BLaER1 treated with 17β-estradiol and CSF1 and Interleukin-3, amounts not matched to agents 10 nM and 100 nM (cell line): ENCODE measurements at regions not wholly inside any gene's neighbourhood (a gene's known extent, or its start where the extent isn't known, plus 50 kb on each side); places are given as distances from the start of the nearest gene placed in this dataset.

Experiments used
- H3K27ac ChIP-seq, 11 experiments: shearing (Covaris generic); formaldehyde crosslinking; 2 replicates each; pipeline ENCODE4 v1.8.1; 2022
- H3K27me3 ChIP-seq, 11 experiments: shearing (Covaris generic); formaldehyde crosslinking; 2 replicates each; pipeline ENCODE4 v1.8.1; 2022
- H3K36me3 ChIP-seq, 11 experiments: shearing (Covaris generic); formaldehyde crosslinking; 2 replicates each; pipeline ENCODE4 v1.8.1; 2022
- H3K4me1 ChIP-seq, 10 experiments: shearing (Covaris generic); formaldehyde crosslinking; 2 replicates each; pipeline ENCODE4 v1.8.1; 2022
- H3K4me2 ChIP-seq, 11 experiments: shearing (Covaris generic); formaldehyde crosslinking; 2 replicates each; pipeline ENCODE4 v1.8.1; 2022
- H3K4me3 ChIP-seq, 10 experiments: shearing (Covaris generic); formaldehyde crosslinking; 2 replicates each; pipeline ENCODE4 v1.8.1; 2022
- H3K9ac ChIP-seq, 11 experiments: shearing (Covaris generic); formaldehyde crosslinking; 2 replicates each; pipeline ENCODE4 v1.8.1; 2022
- H3K9me3 ChIP-seq, 11 experiments: shearing (Covaris generic); formaldehyde crosslinking; replicated peaks in 1 of 11; 2 replicates each; pipeline ENCODE4 v1.8.1; 2022
- H4K20me1 ChIP-seq, 11 experiments: shearing (Covaris generic); formaldehyde crosslinking; 2 replicates each; pipeline ENCODE4 v1.8.1; 2022
- Cebpa-rat ChIP-seq, 11 experiments: shearing (Covaris generic); IDR thresholded peaks; 2 replicates each; pipeline ENCODE4 v1.8.1; 2022

GRCh38 chr4:24322995-24323394 lies 261.4 kb downstream of the DHX15 start:
- H3K4me1 ChIP-seq = no peaks in the 10 kb centered on the region
- H4K20me1 ChIP-seq = no peaks in the 10 kb centered on the region
- no peaks in the 10 kb centered on the region for H3K9me3 ChIP-seq
- H3K36me3 ChIP-seq = no peaks in the 10 kb centered on the region
- H3K4me3 ChIP-seq = no peak overlapping the region
- H3K27me3 ChIP-seq = no peaks in the 10 kb centered on the region
- H3K4me2 ChIP-seq = no peak overlapping the region
- H3K27ac ChIP-seq = no peak overlapping the region
- no peak overlapping the region for H3K9ac ChIP-seq
- TF ChIP-seq Cebpa-rat (IDR thresholded peaks at IDR 0.05) = no peak

- Histone ChIP-seq H3K9me3 (no peaks in the 10 kb centered on the region), H3K4me2 (no peak overlapping the region), H3K9ac (no peak overlapping the region), H4K20me1 (no peaks in the 10 kb centered on the region), H3K4me3 (no peak overlapping the region), H3K27ac (no peak overlapping the region), H3K4me1 (no peaks in the 10 kb centered on the region), H3K27me3 (no peaks in the 10 kb centered on the region), H3K36me3 (no peaks in the 10 kb centered on the region)
- TF ChIP-seq Cebpa-rat (IDR thresholded peaks at IDR 0.05) = no peak
Measured at GRCh38 chr4:24322511-24322910, 261.8 kb downstream of the DHX15 start.

- no peak for TF ChIP-seq Cebpa-rat (IDR thresholded peaks at IDR 0.05)
- no peaks in the 10 kb centered on the region for H3K27me3 ChIP-seq
- H3K4me1 ChIP-seq = no peaks in the 10 kb centered on the region
- H3K9ac ChIP-seq = no peak overlapping the region
- no peak overlapping the region for H3K4me2 ChIP-seq
- H3K27ac ChIP-seq = no peak overlapping the region
- H3K9me3 ChIP-seq = no peaks in the 10 kb centered on the region
- H3K4me3 ChIP-seq = no peak overlapping the region
- H4K20me1 ChIP-seq = no peaks in the 10 kb centered on the region
- H3K36me3 ChIP-seq = no peaks in the 10 kb centered on the region
Measured at GRCh38 chr4:24321616-24322015, 262.7 kb downstream of the DHX15 start.

- Histone ChIP-seq H3K4me1 (no peaks in the 10 kb centered on the region), H3K4me3 (no peak overlapping the region), H3K4me2 (no peak overlapping the region), H3K36me3 (no peaks in the 10 kb centered on the region), H3K27ac (no peak overlapping the region), H3K9me3 (no peaks in the 10 kb centered on the region), H3K27me3 (no peaks in the 10 kb centered on the region), H4K20me1 (no peaks in the 10 kb centered on the region), H3K9ac (no peak overlapping the region)
- peak in 1 of 11 experiments; percentile 15; a peak in 1 of 22 replicates for TF ChIP-seq Cebpa-rat (IDR thresholded peaks at IDR 0.05)
Measured at GRCh38 chr4:24321131-24321530, 263.2 kb downstream of the DHX15 start.

GRCh38 chr4:24319387-24319786 lies 265.0 kb downstream of the DHX15 start:
- no peaks in the 10 kb centered on the region for H3K27me3 ChIP-seq
- H3K27ac ChIP-seq = no peak overlapping the region
- no peaks in the 10 kb centered on the region for H3K4me1 ChIP-seq
- no peak for TF ChIP-seq Cebpa-rat (IDR thresholded peaks at IDR 0.05)
- H3K4me3 ChIP-seq = no peak overlapping the region
- no peak overlapping the region for H3K4me2 ChIP-seq
- no peaks in the 10 kb centered on the region for H4K20me1 ChIP-seq
- no peak overlapping the region for H3K9ac ChIP-seq
- H3K9me3 ChIP-seq = no peaks in the 10 kb centered on the region
- no peaks in the 10 kb centered on the region for H3K36me3 ChIP-seq

- H4K20me1 ChIP-seq = no peaks in the 10 kb centered on the region
- H3K4me3 ChIP-seq = no peak overlapping the region
- H3K36me3 ChIP-seq = no peaks in the 10 kb centered on the region
- H3K9me3 ChIP-seq = no peaks in the 10 kb centered on the region
- no peak overlapping the region for H3K9ac ChIP-seq
- no peak for TF ChIP-seq Cebpa-rat (IDR thresholded peaks at IDR 0.05)
- no peaks in the 10 kb centered on the region for H3K27me3 ChIP-seq
- H3K27ac ChIP-seq = no peak overlapping the region
- no peak overlapping the region for H3K4me2 ChIP-seq
- H3K4me1 ChIP-seq = peaks cover 0 to 20% (median 12%) of the 10 kb centered on the region in 10 experiments; a peak in 14 of 20 replicates
Measured at GRCh38 chr4:24315056-24315455, 269.3 kb downstream of the DHX15 start.

- TF ChIP-seq Cebpa-rat (IDR thresholded peaks at IDR 0.05) = no peak
- no peaks in the 10 kb centered on the region for H3K27me3 ChIP-seq
- H4K20me1 ChIP-seq = no peaks in the 10 kb centered on the region
Measured at GRCh38 chr4:24312261-24312913, 272.0 kb downstream of the DHX15 start.

GRCh38 chr4:24303926-24304325 lies 280.4 kb downstream of the DHX15 start:
- Histone ChIP-seq H3K4me2 (no peak overlapping the region), H3K27ac (no peak overlapping the region), H3K4me1 (no peaks in the 10 kb centered on the region), H3K36me3 (no peaks in the 10 kb centered on the region), H3K9me3 (peaks cover 0 to 5% (median 0%) of the 10 kb centered on the region in 11 experiments; a peak in 2 of 22 replicates), H4K20me1 (no peaks in the 10 kb centered on the region), H3K4me3 (no peak overlapping the region), H3K9ac (no peak overlapping the region), H3K27me3 (no peaks in the 10 kb centered on the region)
- TF ChIP-seq Cebpa-rat (IDR thresholded peaks at IDR 0.05) = no peak

More at GRCh38 chr4:24312261-24312913, 272.0 kb downstream of the DHX15 start:
- Histone ChIP-seq H3K9ac (no peak overlapping the region), H3K4me2 (peak overlapping the region in 9 of 11 experiments; percentile 7 to 69 (median 50); a peak in 13 of 22 replicates), H3K9me3 (no peaks in the 10 kb centered on the region), H3K36me3 (no peaks in the 10 kb centered on the region), H3K4me3 (no peak overlapping the region), H3K27ac (no peak overlapping the region), H3K4me1 (peaks cover 0 to 20% (median 12%) of the 10 kb centered on the region in 10 experiments; a peak in 14 of 20 replicates)

GRCh38 chr4:24298911-24299310 lies 285.4 kb downstream of the DHX15 start:
- Histone ChIP-seq H3K27me3 (no peaks in the 10 kb centered on the region), H3K9me3 (peaks cover 0 to 5% (median 0%) of the 10 kb centered on the region in 11 experiments; a peak in 2 of 22 replicates), H3K36me3 (no peaks in the 10 kb centered on the region), H3K4me1 (no peaks in the 10 kb centered on the region), H4K20me1 (no peaks in the 10 kb centered on the region), H3K9ac (no peak overlapping the region), H3K4me3 (no peak overlapping the region), H3K27ac (no peak overlapping the region), H3K4me2 (no peak overlapping the region)
- no peak for TF ChIP-seq Cebpa-rat (IDR thresholded peaks at IDR 0.05)

- no peak for TF ChIP-seq Cebpa-rat (IDR thresholded peaks at IDR 0.05)
- Histone ChIP-seq H3K9me3 (no peaks in the 10 kb centered on the region), H3K4me3 (no peak overlapping the region)
Measured at GRCh38 chr4:24287096-24287495, 297.3 kb downstream of the DHX15 start.

More at GRCh38 chr4:24287096-24287495, 297.3 kb downstream of the DHX15 start:
- no peak overlapping the region for H3K9ac ChIP-seq
- no peak overlapping the region for H3K27ac ChIP-seq
- no peaks in the 10 kb centered on the region for H4K20me1 ChIP-seq
- H3K4me1 ChIP-seq = no peaks in the 10 kb centered on the region
- H3K27me3 ChIP-seq = no peaks in the 10 kb centered on the region
- no peaks in the 10 kb centered on the region for H3K36me3 ChIP-seq
- H3K4me2 ChIP-seq = no peak overlapping the region
